ENCODE measurements at regions not wholly inside any gene's neighbourhood (a gene's known extent, or its start where the extent isn't known, plus 50 kb on each side); places are given as distances from the start of the nearest gene placed in this dataset.
A peak's percentile ranks its signal among the peaks of the same experiment; 100 is the strongest.
"Not testable (repeated sequence)": the region's sequence is repeated elsewhere in the genome, so short reads cannot be mapped to it uniquely, and the experiment has no call there.

- no peak for DNase-seq
Measured at GRCh38 chr22:44628273-44628672, 73.7 kb upstream of the PRR5 start.

DNA sequence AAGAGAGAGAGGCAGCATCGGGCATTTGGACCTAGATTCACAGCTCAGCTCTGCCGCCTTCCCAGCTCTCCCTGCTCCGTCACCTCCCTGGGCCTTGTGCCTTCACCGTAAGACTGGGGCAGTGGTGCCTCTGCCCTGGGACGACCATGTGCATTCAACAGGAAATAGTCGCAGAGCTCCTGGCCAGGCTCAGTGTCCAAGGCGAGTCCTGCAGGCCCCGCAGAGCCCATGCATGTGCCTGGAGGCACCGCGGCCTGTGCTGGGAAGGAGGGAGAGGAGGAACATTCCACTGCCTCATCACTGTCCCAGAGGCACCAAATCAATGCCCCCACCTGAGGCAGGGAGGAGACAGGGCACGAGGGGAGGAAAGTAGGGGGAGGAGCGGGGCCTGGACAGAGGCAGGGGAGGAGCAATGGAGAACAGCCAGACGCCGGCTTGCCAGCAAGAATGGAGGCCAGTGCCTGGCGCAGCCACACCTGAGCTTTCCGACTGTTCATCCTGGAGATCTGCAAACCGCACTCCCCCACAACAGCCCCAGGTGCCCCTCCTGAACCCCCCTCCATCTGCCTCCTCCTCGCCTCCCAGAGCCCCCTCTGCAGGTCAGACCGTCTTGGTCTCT, 74.4 kb upstream of the PRR5 start:
- no peak for DNase-seq

DNA sequence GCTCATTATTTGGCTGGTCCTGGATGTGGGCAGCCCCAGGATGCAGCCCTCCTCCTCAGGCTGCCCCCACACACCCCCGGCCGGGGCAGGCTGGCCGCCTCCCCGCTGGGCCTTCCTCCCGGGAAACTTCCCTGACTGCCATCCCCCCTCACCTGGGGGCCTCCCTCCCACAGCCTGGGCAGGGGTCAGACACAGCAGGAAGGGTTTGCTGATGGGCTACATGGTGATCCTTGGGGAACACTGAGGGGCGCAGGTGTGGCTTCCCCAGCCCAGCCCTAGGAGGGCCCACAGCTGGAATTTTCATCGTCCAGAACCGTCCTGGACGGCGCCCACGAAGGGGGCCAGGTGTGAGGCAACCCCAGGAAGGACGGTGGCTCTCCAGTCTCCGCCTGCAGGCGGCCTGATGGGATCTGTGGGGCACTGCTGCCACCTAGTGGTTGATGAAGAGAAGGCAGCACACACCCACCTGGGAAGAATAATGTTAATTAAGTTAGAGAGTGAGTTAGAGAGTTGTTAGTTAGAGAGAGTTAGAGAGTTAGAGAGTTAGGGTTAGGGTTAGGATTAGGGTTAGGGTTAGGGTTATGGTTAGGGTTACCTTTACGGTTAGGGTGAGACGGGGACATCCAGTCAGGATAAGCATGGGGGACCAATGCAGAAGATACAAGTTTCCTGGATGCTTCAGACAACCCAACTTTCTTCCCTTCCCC, 75.9 kb upstream of the PRR5 start:
- peak; percentile 17 for DNase-seq

GRCh38 chr22:44625421-44625760, 76.6 kb upstream of the PRR5 start:
- DNase-seq = no peak

GRCh38 chr22:44624689-44625420, 77.1 kb upstream of the PRR5 start:
- no peak for DNase-seq

DNA sequence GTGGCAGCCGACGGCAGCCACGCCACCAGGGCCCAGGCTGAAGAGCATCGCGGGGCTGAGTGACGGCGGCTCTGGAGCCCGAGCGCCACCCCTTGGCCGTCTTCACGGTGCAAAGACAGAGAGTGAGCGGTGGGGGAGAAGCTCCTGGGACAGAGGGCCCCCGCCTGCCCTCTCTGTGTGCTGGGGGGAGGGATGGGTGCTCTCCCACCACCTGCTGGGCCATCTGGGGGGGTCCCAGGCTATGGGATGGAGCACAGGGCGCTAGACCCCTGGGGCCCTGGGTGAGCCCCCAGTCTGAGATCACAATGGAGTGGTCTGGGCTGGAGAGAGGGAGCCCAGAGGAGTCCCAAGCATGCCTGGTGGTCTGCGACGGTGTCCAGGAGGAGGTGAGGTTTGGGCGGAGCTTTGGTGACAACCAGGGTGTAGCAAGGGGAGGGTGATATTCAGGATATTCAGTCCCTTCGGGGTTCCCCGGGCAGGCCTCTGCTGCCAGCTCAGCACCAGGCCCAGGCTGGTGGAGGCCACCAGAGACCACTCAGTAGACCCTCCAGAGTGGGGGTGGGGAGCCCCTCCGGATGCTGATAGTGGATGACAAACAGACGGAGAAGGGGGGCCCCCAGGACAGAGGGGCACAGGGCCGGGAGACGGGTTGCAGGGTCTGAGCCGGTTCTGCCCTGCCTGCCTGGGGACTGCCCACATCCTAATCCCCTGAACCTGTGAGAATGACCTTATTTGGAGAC, 78.1 kb upstream of the PRR5 start:
- DNase-seq = no peak

DNA sequence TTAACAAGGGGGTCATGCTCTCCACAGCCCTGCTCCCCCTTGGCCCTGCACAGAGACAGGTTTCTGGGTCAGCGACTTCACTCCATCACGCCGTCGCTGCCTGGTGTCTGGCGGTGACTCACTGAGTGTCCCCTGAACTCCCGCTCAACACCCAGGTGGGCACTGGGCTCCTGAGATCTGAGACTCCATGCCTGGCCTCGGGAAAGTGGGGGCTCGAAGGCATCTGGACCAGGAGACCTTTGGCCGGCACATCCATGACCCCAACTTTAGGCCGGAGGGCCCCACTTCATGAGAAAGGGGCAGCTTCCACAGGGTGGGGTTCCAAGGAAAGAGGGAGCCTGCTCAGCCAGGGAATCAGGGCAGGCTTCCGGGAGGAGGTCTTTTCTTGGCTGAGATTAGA, 79.3 kb upstream of the PRR5 start:
- no peak for DNase-seq

GRCh38 chr22:44622147-44622427, 79.9 kb upstream of the PRR5 start:
- no peak for DNase-seq

DNA sequence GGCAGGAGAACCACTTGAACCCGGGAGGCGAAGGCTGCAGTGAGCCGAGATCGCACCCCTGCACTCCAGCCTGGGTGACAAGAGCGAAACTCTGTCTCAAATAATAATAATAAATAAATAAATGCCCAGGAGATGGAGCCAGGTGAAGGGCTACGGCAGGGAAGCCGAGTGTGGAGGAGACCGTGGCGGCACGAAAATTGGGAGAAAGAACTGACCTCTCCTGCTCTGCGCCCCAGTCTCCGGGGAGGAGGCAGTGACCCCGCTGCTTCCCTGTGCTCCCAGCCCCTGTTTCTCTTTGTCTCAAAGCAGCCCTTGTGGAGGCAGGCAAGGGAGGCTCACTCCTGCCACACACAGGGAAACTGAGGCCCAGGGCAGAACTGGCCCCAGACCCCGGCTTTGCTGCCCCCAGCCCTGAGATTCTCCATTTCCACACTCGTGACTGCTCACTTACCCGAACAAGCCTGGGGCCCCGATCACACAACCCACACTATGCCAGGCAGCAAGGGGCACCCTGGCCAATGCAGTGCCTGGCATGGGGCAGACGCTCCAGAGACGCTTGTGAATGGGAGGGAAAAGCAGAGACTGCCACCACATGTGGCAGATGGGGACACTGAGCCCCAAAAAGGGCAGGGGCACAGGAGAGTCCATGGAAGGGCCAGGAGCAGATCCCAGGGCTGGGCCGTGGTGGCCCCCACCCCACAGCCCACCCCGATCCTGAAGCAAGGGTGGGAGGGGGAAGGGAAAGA, 80.4 kb upstream of the PRR5 start:
- no peak for DNase-seq

- DNase-seq = no peak
Measured at GRCh38 chr22:44620841-44621257, 81.2 kb upstream of the PRR5 start.

- no peak for DNase-seq
Measured at GRCh38 chr22:44620129-44620840, 81.7 kb upstream of the PRR5 start.

DNA sequence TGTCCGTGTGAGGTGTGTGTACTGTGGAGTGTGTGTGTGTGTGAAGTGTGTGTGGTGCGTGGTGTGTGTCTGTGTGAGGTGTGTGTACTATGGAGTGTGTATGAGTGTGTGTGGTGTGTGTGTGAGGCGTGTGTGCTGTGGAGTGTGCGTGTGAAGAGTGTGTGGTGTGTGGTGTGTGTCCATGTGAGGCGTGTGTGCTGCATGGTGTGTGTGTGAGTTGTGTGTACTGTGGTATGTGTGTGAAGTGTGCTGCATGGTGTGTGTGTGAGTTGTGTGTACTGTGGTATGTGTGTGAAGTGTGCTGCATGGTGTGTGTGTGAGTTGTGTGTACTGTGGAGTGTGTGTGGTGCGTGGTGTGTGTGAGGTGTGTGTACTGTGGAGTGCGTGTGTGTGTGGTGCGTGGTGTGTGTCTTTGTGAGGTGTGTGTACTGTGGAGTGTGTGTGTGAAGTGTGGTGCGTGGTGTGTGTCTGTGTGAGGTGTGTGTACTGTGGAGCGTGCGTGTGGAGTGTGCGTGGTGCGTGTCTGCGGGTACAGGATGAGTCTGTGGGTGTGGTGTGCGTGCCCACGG, 82.4 kb upstream of the PRR5 start:
- DNase-seq = not testable (repeated sequence)

GRCh38 chr22:44618910-44619309, 83.1 kb upstream of the PRR5 start:
- not testable (repeated sequence) for DNase-seq

GRCh38 chr22:44618400-44618799, 83.6 kb upstream of the PRR5 start:
- no peak for DNase-seq

GRCh38 chr22:44617828-44618227, 84.2 kb upstream of the PRR5 start:
- no peak for DNase-seq

GRCh38 chr22:44616882-44617655, 84.9 kb upstream of the PRR5 start:
- DNase-seq = no peak

GRCh38 chr22:44616461-44616860, 85.5 kb upstream of the PRR5 start:
- no peak for DNase-seq

- no peak for DNase-seq
Measured at GRCh38 chr22:44615602-44616180, 86.3 kb upstream of the PRR5 start.

DNA sequence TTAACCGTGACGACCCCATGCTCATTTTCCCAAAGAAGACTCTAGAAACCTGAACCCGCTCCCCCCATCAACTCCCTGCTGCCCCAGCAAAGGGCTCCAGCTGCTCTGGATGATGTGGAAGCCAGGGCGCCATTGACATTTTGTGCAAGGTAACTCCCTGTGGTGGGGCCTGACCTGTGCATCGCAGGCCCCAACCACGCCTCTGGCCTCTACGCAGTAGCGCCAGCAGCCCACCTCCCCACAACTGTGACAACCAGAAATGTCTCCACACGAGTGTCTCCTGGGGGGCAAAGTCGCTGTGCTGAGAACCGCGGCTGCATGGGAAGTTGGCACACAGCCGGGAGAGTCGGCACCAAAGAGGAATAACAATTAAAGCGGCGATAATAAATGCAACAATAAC, 86.9 kb upstream of the PRR5 start:
- DNase-seq = no peak

GRCh38 chr22:44613196-44613595, 88.8 kb upstream of the PRR5 start:
- no peak for DNase-seq

Data from NK-92 treated with Interleukin-12 subunit alpha and Interleukin-12 subunit beta, amount 100 ng/mL, for 24 hours (cell line).